ENCODE measurements at regions not wholly inside any gene's neighbourhood (a gene's known extent, or its start where the extent isn't known, plus 50 kb on each side); places are given as distances from the start of the nearest gene placed in this dataset.

- Mint-ChIP-seq H3K27ac (no peak overlapping the region), H3K9me3 (peaks cover 46% of the 10 kb centered on the region), H3K36me3 (ENCODE audit: low read depth) (no peaks in the 10 kb centered on the region), H3K27me3 (ENCODE audit: low read depth) (no peaks in the 10 kb centered on the region), H3K4me1 (ENCODE audit: low read depth) (no peaks in the 10 kb centered on the region), H3K4me3 (no peak overlapping the region)
- no peak for DNase-seq (ENCODE audit: low spot score)
These were observed 317.6 kb upstream of the GNPDA2 start for GRCh38 chr4:45043911-45044310.

GRCh38 chr4:45036677-45037076 is 310.3 kb upstream of the GNPDA2 start:
- no peaks in the 10 kb centered on the region for H3K27me3 Mint-ChIP-seq (ENCODE audit: low read depth)
- H3K9me3 Mint-ChIP-seq: peaks cover 14% of the 10 kb centered on the region
- no peaks in the 10 kb centered on the region for H3K36me3 Mint-ChIP-seq (ENCODE audit: low read depth)
- no peak overlapping the region for H3K4me3 Mint-ChIP-seq
- no peak overlapping the region for H3K27ac Mint-ChIP-seq
- no peak for DNase-seq (ENCODE audit: low spot score)
- H3K4me1 Mint-ChIP-seq (ENCODE audit: low read depth): no peaks in the 10 kb centered on the region

GRCh38 chr4:45033676-45034419 is 307.5 kb upstream of the GNPDA2 start:
- Mint-ChIP-seq H3K4me3 (no peak overlapping the region), H3K4me1 (ENCODE audit: low read depth) (no peaks in the 10 kb centered on the region), H3K9me3 (peaks cover 26% of the 10 kb centered on the region), H3K36me3 (ENCODE audit: low read depth) (no peaks in the 10 kb centered on the region), H3K27ac (no peak overlapping the region), H3K27me3 (ENCODE audit: low read depth) (no peaks in the 10 kb centered on the region)
- DNase-seq (ENCODE audit: low spot score): no peak

GRCh38 chr4:45030059-45030458 is 303.7 kb upstream of the GNPDA2 start:
- DNase-seq (ENCODE audit: low spot score): no peak
- no peak overlapping the region for H3K4me3 Mint-ChIP-seq
- no peak overlapping the region for H3K27ac Mint-ChIP-seq
- H3K27me3 Mint-ChIP-seq (ENCODE audit: low read depth): no peaks in the 10 kb centered on the region
- no peaks in the 10 kb centered on the region for H3K4me1 Mint-ChIP-seq (ENCODE audit: low read depth)
- no peaks in the 10 kb centered on the region for H3K36me3 Mint-ChIP-seq (ENCODE audit: low read depth)
- peaks cover 24% of the 10 kb centered on the region for H3K9me3 Mint-ChIP-seq

DNA sequence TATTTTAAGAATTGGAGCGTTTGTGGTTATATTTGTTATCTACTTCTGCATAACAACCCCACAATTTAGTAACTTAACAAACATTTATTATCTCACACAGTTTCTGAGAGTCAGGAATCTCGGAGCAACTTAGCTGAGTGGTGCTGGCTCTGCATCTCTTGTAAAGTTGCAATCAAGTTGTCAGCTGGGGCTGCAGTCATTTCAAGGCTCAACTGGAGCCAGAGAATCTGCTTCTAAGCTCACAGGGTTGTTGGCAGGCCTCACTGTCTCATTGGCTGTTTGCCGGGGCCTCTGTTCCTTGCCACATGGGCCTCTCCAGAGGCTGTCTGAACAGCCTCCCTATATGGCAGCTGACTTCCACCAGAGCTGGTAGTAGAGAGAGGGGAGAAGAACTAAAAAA is 281.2 kb upstream of the GNPDA2 start:
- peaks cover 14% of the 10 kb centered on the region for H3K9me3 Mint-ChIP-seq
- no peaks in the 10 kb centered on the region for H3K27me3 Mint-ChIP-seq (ENCODE audit: low read depth)
- H3K27ac Mint-ChIP-seq: no peak overlapping the region
- no peaks in the 10 kb centered on the region for H3K36me3 Mint-ChIP-seq (ENCODE audit: low read depth)
- no peak for DNase-seq (ENCODE audit: low spot score)
- no peak overlapping the region for H3K4me3 Mint-ChIP-seq
- no peaks in the 10 kb centered on the region for H3K4me1 Mint-ChIP-seq (ENCODE audit: low read depth)

DNA sequence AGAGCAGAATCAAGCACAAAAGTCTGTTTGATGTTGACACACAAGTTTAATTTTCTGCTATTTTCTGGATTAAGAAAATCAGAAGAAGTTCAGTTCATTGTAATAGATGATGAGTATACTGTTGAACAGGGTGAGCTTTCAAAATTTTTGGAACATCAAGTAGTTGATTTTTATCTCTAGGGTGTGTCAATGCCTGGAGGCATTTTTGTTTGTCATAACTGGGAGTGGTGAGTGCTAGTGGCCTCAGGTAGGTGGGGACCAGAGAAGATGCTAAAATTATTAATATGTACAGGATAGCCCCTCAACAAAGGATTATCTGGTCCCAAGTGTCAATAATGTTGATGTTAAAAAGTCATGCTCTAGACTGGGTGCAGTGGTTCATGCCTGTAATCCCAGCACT is 279.7 kb upstream of the GNPDA2 start:
- Mint-ChIP-seq H3K4me3 (no peak overlapping the region), H3K36me3 (ENCODE audit: low read depth) (no peaks in the 10 kb centered on the region), H3K4me1 (ENCODE audit: low read depth) (no peaks in the 10 kb centered on the region), H3K9me3 (peaks cover 14% of the 10 kb centered on the region), H3K27me3 (ENCODE audit: low read depth) (no peaks in the 10 kb centered on the region), H3K27ac (no peak overlapping the region)
- DNase-seq (ENCODE audit: low spot score): no peak

- H3K4me3 Mint-ChIP-seq: no peak overlapping the region
- DNase-seq (ENCODE audit: low spot score): no peak
- peaks cover 11% of the 10 kb centered on the region for H3K9me3 Mint-ChIP-seq
- H3K36me3 Mint-ChIP-seq (ENCODE audit: low read depth): no peaks in the 10 kb centered on the region
- H3K27ac Mint-ChIP-seq: no peak overlapping the region
- no peaks in the 10 kb centered on the region for H3K27me3 Mint-ChIP-seq (ENCODE audit: low read depth)
- no peaks in the 10 kb centered on the region for H3K4me1 Mint-ChIP-seq (ENCODE audit: low read depth)
These were observed 278.6 kb upstream of the GNPDA2 start for GRCh38 chr4:45004847-45005565.

DNA sequence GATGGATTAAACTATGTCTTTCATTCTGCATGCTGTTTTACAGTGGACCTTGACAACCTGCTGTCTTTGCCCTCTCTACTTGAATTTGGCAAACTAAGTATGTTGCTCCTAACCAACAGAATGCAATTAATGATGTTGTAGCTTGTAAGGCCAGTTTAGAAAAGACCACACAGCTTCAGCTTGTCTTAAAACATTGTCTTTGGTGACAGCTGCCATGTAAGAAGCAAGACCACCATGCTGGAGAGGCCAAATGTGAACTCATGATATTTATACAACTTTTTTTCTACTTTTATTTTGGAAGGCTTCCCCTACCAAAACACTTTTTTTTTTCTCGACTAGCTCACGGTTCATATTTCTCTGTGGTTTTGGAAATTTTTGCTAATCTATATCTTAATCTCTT is 278.0 kb upstream of the GNPDA2 start:
- no peak overlapping the region for H3K4me3 Mint-ChIP-seq

DNA sequence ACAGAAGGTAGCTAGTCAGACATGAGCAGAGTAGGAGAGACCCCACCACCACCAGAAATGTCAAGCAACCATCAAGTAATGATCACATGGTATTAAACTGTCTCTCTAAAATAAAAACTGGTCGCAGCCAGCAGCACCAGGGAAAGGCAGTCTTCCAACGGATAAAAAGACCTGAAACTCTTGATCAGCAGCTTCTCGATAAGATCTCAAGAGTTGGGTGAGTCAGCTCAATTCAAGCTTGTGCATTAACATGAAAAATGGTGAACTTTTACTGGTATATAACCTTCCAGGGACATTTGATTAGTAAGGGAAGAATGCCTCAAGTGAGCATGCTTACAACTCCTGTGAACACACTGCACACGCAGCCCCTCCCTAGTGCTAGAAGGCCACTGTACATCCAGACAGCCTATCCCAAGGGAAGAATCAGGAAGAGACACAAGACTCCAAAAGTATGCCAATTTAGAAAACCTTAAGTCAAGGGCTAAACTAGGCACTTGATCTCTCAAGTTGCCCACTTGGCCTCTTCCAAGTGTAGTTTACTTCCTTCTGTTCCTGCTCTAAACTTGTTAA is 270.0 kb upstream of the GNPDA2 start:
- H3K27ac Mint-ChIP-seq: no peak overlapping the region
- H3K9me3 Mint-ChIP-seq: peaks cover 24% of the 10 kb centered on the region
- no peaks in the 10 kb centered on the region for H3K27me3 Mint-ChIP-seq (ENCODE audit: low read depth)
- no peak overlapping the region for H3K4me3 Mint-ChIP-seq
- H3K36me3 Mint-ChIP-seq (ENCODE audit: low read depth): no peaks in the 10 kb centered on the region
- H3K4me1 Mint-ChIP-seq (ENCODE audit: low read depth): no peaks in the 10 kb centered on the region
- no peak for DNase-seq (ENCODE audit: low spot score)

More for the DNA sequence above, 278.0 kb upstream of the GNPDA2 start:
- Mint-ChIP-seq H3K4me1 (ENCODE audit: low read depth) (no peaks in the 10 kb centered on the region), H3K27ac (no peak overlapping the region), H3K27me3 (ENCODE audit: low read depth) (no peaks in the 10 kb centered on the region), H3K9me3 (peaks cover 15% of the 10 kb centered on the region), H3K36me3 (ENCODE audit: low read depth) (no peaks in the 10 kb centered on the region)
- no peak for DNase-seq (ENCODE audit: low spot score)

DNA sequence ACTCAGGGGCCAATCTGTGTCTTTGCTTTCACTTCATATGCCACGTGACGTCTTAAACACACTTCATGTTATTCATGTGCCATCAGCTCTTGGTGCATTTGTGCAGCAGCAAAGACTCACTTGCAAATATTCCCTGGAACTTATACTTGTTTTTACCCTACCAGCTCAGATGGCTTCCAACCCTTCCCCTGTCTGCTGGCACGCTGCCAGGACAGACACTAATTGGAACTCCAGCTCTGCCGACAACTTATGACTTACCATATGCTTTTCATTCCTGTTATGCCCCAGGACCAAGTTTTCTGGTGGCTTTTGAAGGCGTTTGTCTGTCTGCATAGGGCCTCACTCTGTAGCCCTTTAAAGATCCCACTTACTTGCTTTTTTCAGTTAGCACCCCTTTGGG is 261.7 kb upstream of the GNPDA2 start:
- no peak for DNase-seq (ENCODE audit: low spot score)
- Mint-ChIP-seq H3K4me1 (ENCODE audit: low read depth) (no peaks in the 10 kb centered on the region), H3K9me3 (peaks cover 17% of the 10 kb centered on the region), H3K36me3 (ENCODE audit: low read depth) (no peaks in the 10 kb centered on the region), H3K27me3 (ENCODE audit: low read depth) (no peaks in the 10 kb centered on the region), H3K27ac (no peak overlapping the region), H3K4me3 (no peak overlapping the region)

DNA sequence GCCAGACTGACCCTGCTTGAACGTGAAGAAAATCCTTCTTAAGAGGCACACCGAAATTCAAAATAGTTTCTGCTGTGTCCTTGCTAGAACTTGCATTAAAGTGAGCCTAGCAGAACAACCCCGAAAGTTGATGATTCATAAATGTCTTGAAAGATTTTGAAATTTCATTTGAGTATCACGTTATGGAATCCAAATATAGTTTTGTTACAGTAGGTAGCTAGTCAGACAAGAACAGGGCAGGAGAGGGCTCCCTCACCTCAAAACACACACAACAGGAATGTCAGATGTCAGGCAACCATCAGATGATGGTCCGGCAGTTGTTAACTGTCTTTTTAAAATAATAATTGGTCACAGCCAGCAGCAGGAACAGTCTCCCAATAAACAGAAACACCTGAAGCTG is 259.6 kb upstream of the GNPDA2 start:
- H3K36me3 Mint-ChIP-seq (ENCODE audit: low read depth): no peaks in the 10 kb centered on the region
- no peak for DNase-seq (ENCODE audit: low spot score)

DNA sequence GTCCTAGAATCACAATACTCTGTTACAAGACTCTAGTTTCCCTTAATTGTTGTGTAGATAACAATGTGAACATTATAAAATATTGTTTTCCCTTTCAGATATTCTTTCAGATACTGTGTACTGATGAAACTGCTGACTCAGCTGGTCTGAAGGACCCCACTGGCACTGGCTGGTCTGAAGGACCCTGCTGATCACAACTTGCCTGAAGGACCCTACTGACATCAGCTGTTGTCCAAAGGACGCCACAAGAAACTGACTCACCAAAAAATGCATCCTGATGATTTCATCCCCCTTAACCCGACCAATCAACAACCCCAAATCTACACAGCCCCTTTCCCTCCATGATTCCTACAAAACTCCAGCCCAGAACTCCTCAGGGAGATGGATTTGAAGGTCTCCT is 258.8 kb upstream of the GNPDA2 start:
- H3K9me3 Mint-ChIP-seq: peaks cover 12% of the 10 kb centered on the region
- H3K27ac Mint-ChIP-seq: no peak overlapping the region
- H3K4me1 Mint-ChIP-seq (ENCODE audit: low read depth): no peaks in the 10 kb centered on the region

More for the DNA sequence above, 259.6 kb upstream of the GNPDA2 start:
- H3K27me3 Mint-ChIP-seq (ENCODE audit: low read depth): no peaks in the 10 kb centered on the region
- no peaks in the 10 kb centered on the region for H3K4me1 Mint-ChIP-seq (ENCODE audit: low read depth)
- H3K27ac Mint-ChIP-seq: no peak overlapping the region
- peaks cover 12% of the 10 kb centered on the region for H3K9me3 Mint-ChIP-seq
- no peak overlapping the region for H3K4me3 Mint-ChIP-seq

GRCh38 chr4:44984083-44984482 is 257.7 kb upstream of the GNPDA2 start:
- no peaks in the 10 kb centered on the region for H3K36me3 Mint-ChIP-seq (ENCODE audit: low read depth)
- no peak overlapping the region for H3K4me3 Mint-ChIP-seq
- H3K27me3 Mint-ChIP-seq (ENCODE audit: low read depth): no peaks in the 10 kb centered on the region
- no peak for DNase-seq (ENCODE audit: low spot score)
- no peaks in the 10 kb centered on the region for H3K4me1 Mint-ChIP-seq (ENCODE audit: low read depth)
- H3K9me3 Mint-ChIP-seq: peaks cover 12% of the 10 kb centered on the region
- no peak overlapping the region for H3K27ac Mint-ChIP-seq

More for the DNA sequence above, 258.8 kb upstream of the GNPDA2 start:
- DNase-seq (ENCODE audit: low spot score): no peak
- no peaks in the 10 kb centered on the region for H3K36me3 Mint-ChIP-seq (ENCODE audit: low read depth)
- H3K4me3 Mint-ChIP-seq: no peak overlapping the region
- H3K27me3 Mint-ChIP-seq (ENCODE audit: low read depth): no peaks in the 10 kb centered on the region

GRCh38 chr4:44983083-44983482 is 256.7 kb upstream of the GNPDA2 start:
- H3K4me1 Mint-ChIP-seq (ENCODE audit: low read depth): no peaks in the 10 kb centered on the region
- H3K27ac Mint-ChIP-seq: no peak overlapping the region
- H3K36me3 Mint-ChIP-seq (ENCODE audit: low read depth): no peaks in the 10 kb centered on the region
- peaks cover 9% of the 10 kb centered on the region for H3K9me3 Mint-ChIP-seq
- DNase-seq (ENCODE audit: low spot score): no peak
- no peak overlapping the region for H3K4me3 Mint-ChIP-seq
- H3K27me3 Mint-ChIP-seq (ENCODE audit: low read depth): no peaks in the 10 kb centered on the region

All from T-helper 2 cell treated with Interferon-gamma antibody and Interleukin-4, amounts not matched to agents 5 μg/mL and 100 μg/mL, for 36 hours (primary cell).